Nephron progenitor cell (in vitro differentiated cells): ENCODE measurements at regions not wholly inside any gene's neighbourhood (a gene's known extent, or its start where the extent isn't known, plus 50 kb on each side); places are given as distances from the start of the nearest gene placed in this dataset.

Experiments used
- DNase-seq: peaks from one replicate; pipeline ENCODE4 v3.0.0; 2021
- H3K27ac Mint-ChIP-seq: 2 replicates; pipeline ENCODE4 v1.8.0; 2021; ENCODE audit warnings: mild to moderate bottlenecking, moderate library complexity, mixed read lengths
- H3K27me3 Mint-ChIP-seq: 2 replicates; pipeline ENCODE4 v1.8.0; 2021; ENCODE audit warnings: mild to moderate bottlenecking, low read depth, mixed read lengths; ENCODE audit not compliant: poor library complexity
- H3K36me3 Mint-ChIP-seq: 2 replicates; pipeline ENCODE4 v1.8.0; 2021; ENCODE audit warnings: low read depth, mixed read lengths
- H3K4me1 Mint-ChIP-seq: 2 replicates; pipeline ENCODE4 v1.8.0; 2021; ENCODE audit warnings: mixed read lengths
- H3K4me3 Mint-ChIP-seq: 2 replicates; pipeline ENCODE4 v1.8.0; 2021; ENCODE audit warnings: mild to moderate bottlenecking, moderate library complexity, mixed read lengths
- H3K9me3 Mint-ChIP-seq: 2 replicates; pipeline ENCODE4 v1.8.0; 2021; ENCODE audit warnings: mild to moderate bottlenecking, moderate library complexity, mixed read lengths
- CTCF ChIP-seq: fragments of 200-600 bp; sonication (generic); IDR thresholded peaks from 2 replicates; pipeline ENCODE4 v1.5.0; 2021; ENCODE audit warnings: antibody characterized with exemption

- no peak overlapping the region for H3K4me3 Mint-ChIP-seq
- H3K9me3 Mint-ChIP-seq: no peaks in the 10 kb centered on the region
- no peak for DNase-seq
- H3K4me1 Mint-ChIP-seq: no peaks in the 10 kb centered on the region
- no peak overlapping the region for H3K27ac Mint-ChIP-seq
- no peak for TF ChIP-seq CTCF
- no peaks in the 10 kb centered on the region for H3K36me3 Mint-ChIP-seq
- peaks cover 4% of the 10 kb centered on the region for H3K27me3 Mint-ChIP-seq
Measured at GRCh38 chr3:153437666-153438065, 275.6 kb downstream of the RAP2B start.

- no peak for DNase-seq
- no peaks in the 10 kb centered on the region for H3K9me3 Mint-ChIP-seq
- H3K4me1 Mint-ChIP-seq: no peaks in the 10 kb centered on the region
- H3K27me3 Mint-ChIP-seq: peaks cover 7% of the 10 kb centered on the region
- TF ChIP-seq CTCF: no peak
- H3K4me3 Mint-ChIP-seq: no peak overlapping the region
- no peak overlapping the region for H3K27ac Mint-ChIP-seq
- no peaks in the 10 kb centered on the region for H3K36me3 Mint-ChIP-seq
Measured at GRCh38 chr3:153438271-153438670, 276.2 kb downstream of the RAP2B start.

DNA sequence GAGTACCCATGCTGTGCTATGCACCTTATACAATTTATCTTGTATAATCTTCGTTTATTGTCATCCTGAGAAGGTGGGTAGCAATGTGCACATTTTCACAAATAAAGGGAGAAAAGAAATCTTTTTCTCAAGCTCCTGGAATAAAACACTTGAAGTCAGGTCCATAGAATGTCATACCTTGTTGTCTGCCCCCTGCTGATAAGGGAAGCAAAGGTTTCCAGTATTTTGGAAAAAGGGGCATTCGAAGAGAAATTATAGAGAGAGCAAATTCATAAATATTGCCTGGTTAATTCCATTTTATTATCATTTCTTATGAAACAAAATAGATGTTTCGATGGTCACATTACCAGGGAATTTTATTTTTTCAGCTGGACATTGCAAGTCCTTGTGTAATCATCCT is 277.8 kb downstream of the RAP2B start:
- Mint-ChIP-seq H3K27me3 (peaks cover 8% of the 10 kb centered on the region), H3K27ac (no peak overlapping the region), H3K4me1 (no peaks in the 10 kb centered on the region), H3K9me3 (no peaks in the 10 kb centered on the region), H3K36me3 (no peaks in the 10 kb centered on the region), H3K4me3 (no peak overlapping the region)
- no peak for TF ChIP-seq CTCF
- no peak for DNase-seq

- DNase-seq: no peak
- Mint-ChIP-seq H3K4me1 (no peaks in the 10 kb centered on the region), H3K9me3 (no peaks in the 10 kb centered on the region)
Measured at GRCh38 chr3:153440311-153440710, 278.3 kb downstream of the RAP2B start.

DNA sequence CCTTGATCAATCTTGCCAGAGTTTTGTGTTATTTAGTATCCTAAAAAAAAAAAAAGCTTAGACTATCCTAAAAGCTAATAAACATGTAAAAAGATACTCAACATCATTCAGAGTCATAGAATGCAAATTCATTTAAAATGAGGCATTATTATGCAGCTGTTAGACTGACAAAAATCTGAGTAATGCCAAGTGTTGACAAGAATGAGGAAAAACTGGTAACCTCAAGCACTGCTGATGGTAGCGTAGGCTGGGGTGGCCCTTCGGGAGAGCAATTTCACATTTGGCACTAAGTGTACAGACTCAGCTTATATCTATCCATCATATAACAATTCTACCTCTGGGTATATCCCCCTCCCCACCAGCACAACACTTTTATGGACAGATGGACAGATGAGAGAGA is 280.4 kb downstream of the RAP2B start:
- Mint-ChIP-seq H3K9me3 (no peaks in the 10 kb centered on the region), H3K36me3 (no peaks in the 10 kb centered on the region), H3K27ac (no peak overlapping the region), H3K4me3 (no peak overlapping the region), H3K4me1 (no peaks in the 10 kb centered on the region), H3K27me3 (peaks cover 8% of the 10 kb centered on the region)
- no peak for DNase-seq
- TF ChIP-seq CTCF: no peak

More at GRCh38 chr3:153440311-153440710, 278.3 kb downstream of the RAP2B start:
- H3K27me3 Mint-ChIP-seq: peaks cover 8% of the 10 kb centered on the region
- TF ChIP-seq CTCF: no peak
- H3K4me3 Mint-ChIP-seq: no peak overlapping the region
- no peak overlapping the region for H3K27ac Mint-ChIP-seq
- H3K36me3 Mint-ChIP-seq: no peaks in the 10 kb centered on the region

DNA sequence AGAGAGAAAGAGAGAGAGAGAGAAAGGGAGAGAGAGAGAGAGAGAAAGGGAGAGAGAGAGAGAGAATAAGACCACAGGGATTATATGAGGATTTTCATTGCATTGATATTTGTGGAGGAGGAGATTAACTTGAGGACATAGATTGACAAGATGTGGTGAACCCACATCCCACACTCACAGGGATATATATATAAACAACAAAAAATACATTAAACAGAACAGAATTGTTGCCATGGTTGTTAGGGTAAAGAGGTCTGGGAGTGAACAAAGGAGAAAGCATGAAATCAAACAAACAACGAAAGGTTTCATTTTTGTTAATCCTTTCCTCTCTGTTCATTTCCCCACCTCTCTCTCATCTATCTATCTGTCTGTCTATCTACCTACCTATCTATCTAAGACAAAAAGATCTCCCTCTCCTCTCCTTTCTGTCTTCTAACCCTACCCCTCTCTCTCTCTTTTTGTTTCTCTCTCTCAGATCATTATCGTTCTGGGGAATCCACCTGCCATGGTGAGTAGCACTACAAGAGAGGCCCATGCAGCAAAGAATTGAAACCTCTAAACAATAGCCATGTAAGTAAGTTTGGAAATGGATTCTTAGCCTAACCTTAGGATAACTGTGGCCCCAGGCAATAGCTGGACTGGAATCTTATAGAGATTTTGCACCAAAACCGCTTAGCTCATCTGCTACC is 280.9 kb downstream of the RAP2B start:
- no peak for DNase-seq
- no peak for TF ChIP-seq CTCF
- Mint-ChIP-seq H3K4me3 (no peak overlapping the region), H3K9me3 (no peaks in the 10 kb centered on the region), H3K4me1 (no peaks in the 10 kb centered on the region), H3K36me3 (no peaks in the 10 kb centered on the region), H3K27me3 (peaks cover 8% of the 10 kb centered on the region), H3K27ac (no peak overlapping the region)
